H1 (cell line): ENCODE measurements at regions not wholly inside any gene's neighbourhood (a gene's known extent, or its start where the extent isn't known, plus 50 kb on each side); places are given as distances from the start of the nearest gene placed in this dataset.

Experiments
- CTCF ChIA-PET: fragments of 300-600 bp; sonication (Branson Sonifier 250); formaldehyde crosslinking; loops from one replicate; lab custom pipeline; 2021; ENCODE audit not compliant: partially characterized antibody; lab: Charles Lee
- POLR2A ChIA-PET: fragments of 300-600 bp; sonication (Branson Sonifier 250); formaldehyde crosslinking; loops from one replicate; lab custom pipeline; 2021; ENCODE audit warnings: inconsistent platforms; ENCODE audit not compliant: partially characterized antibody; lab: Charles Lee
- DNase-seq, 2 experiments: peaks; one replicate each; pipeline versions ENCODE4 v3.0.0 to v3.0.0-alpha.2; 2010 to 2022; ENCODE audit warnings: low spot score in 2 of 2, low read depth in 1 of 2, mixed read lengths in 1 of 2
- FAIRE-seq: peaks from 2 replicates; lab custom pipeline; 2011; peaks lifted over from hg19 to GRCh38; lab: Jason Lieb, UNC
- H2AFZ ChIP-seq: 2 replicates; pipeline ENCODE4 v1.8.1; 2012; ENCODE audit warnings: low read length, inconsistent platforms
- H2AK5ac ChIP-seq: 2 replicates; pipeline ENCODE4 v1.6.1; 2013; ENCODE audit warnings: low read depth, low read length
- H2BK120ac ChIP-seq: replicated peaks from 2 replicates; pipeline ENCODE3; 2013; ENCODE audit warnings: low read depth, low read length, inconsistent platforms
- H2BK12ac ChIP-seq: 2 replicates; pipeline ENCODE4 v1.6.1; 2013; ENCODE audit warnings: low read depth, low read length
- H2BK15ac ChIP-seq: 2 replicates; pipeline ENCODE4 v1.6.1; 2013; ENCODE audit warnings: low read length
- H2BK20ac ChIP-seq: 2 replicates; pipeline ENCODE4 v1.6.1; 2013; ENCODE audit warnings: low read length
- H2BK5ac ChIP-seq: 2 replicates; pipeline ENCODE4 v1.6.1; 2013; ENCODE audit warnings: low read depth, low read length
- H3K14ac ChIP-seq: 2 replicates; pipeline ENCODE4 v1.6.1; 2013; ENCODE audit warnings: inconsistent platforms; ENCODE audit not compliant: insufficient read length
- H3K18ac ChIP-seq: 2 replicates; pipeline ENCODE4 v1.6.1; 2013; ENCODE audit warnings: low read length; ENCODE audit errors: extremely low read depth
- H3K23ac ChIP-seq: 2 replicates; pipeline ENCODE4 v1.6.1; 2013; ENCODE audit warnings: inconsistent platforms; ENCODE audit not compliant: insufficient read length
- H3K23me2 ChIP-seq: 2 replicates; pipeline ENCODE4 v1.6.1; 2013; ENCODE audit warnings: low read depth, low read length
- H3K27ac ChIP-seq: 2 replicates; pipeline ENCODE4 v1.6.1; 2011; ENCODE audit warnings: low read depth, low read length, inconsistent platforms
- H3K27me3 ChIP-seq, 4 experiments: replicated peaks in 1 of 4; 1 replicate in 1 of 4; 2 replicates in 3 of 4; pipeline versions ENCODE4 v1.6.1 to v1.8.1; 2011 to 2013; ENCODE audit warnings: low read length in 3 of 4, mild to moderate bottlenecking in 3 of 4, inconsistent platforms in 2 of 4, mixed read lengths in 2 of 4, moderate library complexity in 1 of 4; ENCODE audit not compliant: control insufficient read depth in 3 of 4, insufficient read depth in 3 of 4; ENCODE audit errors: extremely low read depth in 1 of 4
- H3K36me3 ChIP-seq, 4 experiments: 2 replicates each; pipeline versions ENCODE4 v1.6.1 to v1.8.1; 2011 to 2013; ENCODE audit warnings: mild to moderate bottlenecking in 4 of 4, low read length in 3 of 4, moderate library complexity in 2 of 4, control low read depth in 1 of 4, inconsistent platforms in 1 of 4; ENCODE audit not compliant: insufficient read depth in 4 of 4, control insufficient read depth in 2 of 4
- H3K4ac ChIP-seq: replicated peaks from 2 replicates; pipeline ENCODE3; 2013; ENCODE audit warnings: low read length, low read depth, mixed read lengths, inconsistent platforms; ENCODE audit not compliant: insufficient read length
- H3K4me1 ChIP-seq, 4 experiments: replicated peaks in 1 of 4; 1 replicate in 1 of 4; 2 replicates in 3 of 4; pipeline versions ENCODE4 v1.6.1 to v1.8.1; 2011 to 2013; ENCODE audit warnings: low read length in 3 of 4, inconsistent platforms in 2 of 4, mixed read lengths in 1 of 4; ENCODE audit not compliant: insufficient read depth in 4 of 4, control insufficient read depth in 3 of 4
- H3K4me2 ChIP-seq, 2 experiments: 2 replicates each; pipeline versions ENCODE4 v1.6.1 to v1.8.1; 2011 to 2013; ENCODE audit warnings: low read depth in 2 of 2, low read length in 2 of 2, control low read depth in 1 of 2, inconsistent platforms in 1 of 2, mild to moderate bottlenecking in 1 of 2; ENCODE audit not compliant: insufficient read depth in 1 of 2
- H3K4me3 ChIP-seq, 4 experiments: fragments of 200-600, 300-600 bp in 1 of 4; sonication (generic), shearing (Covaris generic), sonication (Bioruptor Twin) in 1 of 4; 2 replicates each; pipeline versions ENCODE4 v1.5.1 to v1.8.1; 2011 to 2016; ENCODE audit warnings: low read length in 4 of 4, low read depth in 3 of 4, control low read depth in 2 of 4, inconsistent platforms in 2 of 4, mild to moderate bottlenecking in 2 of 4, mixed read lengths in 1 of 4, moderate library complexity in 1 of 4; ENCODE audit not compliant: insufficient read depth in 2 of 4; ENCODE audit errors: extremely low read depth in 1 of 4
- H3K56ac ChIP-seq: replicated peaks from 2 replicates; pipeline ENCODE3; 2013; ENCODE audit warnings: low read depth, mild to moderate bottlenecking, mixed read lengths, low read length, inconsistent platforms; ENCODE audit not compliant: insufficient read length
- H3K79me1 ChIP-seq: 2 replicates; pipeline ENCODE4 v1.6.1; 2013; ENCODE audit warnings: low read depth, low read length, control low read depth
- H3K79me2 ChIP-seq, 2 experiments: 2 replicates each; pipeline versions ENCODE4 v1.6.1 to v1.8.1; 2012 to 2013; ENCODE audit warnings: low read length in 2 of 2, mild to moderate bottlenecking in 2 of 2, inconsistent platforms in 1 of 2; ENCODE audit not compliant: insufficient read depth in 2 of 2, control insufficient read depth in 1 of 2
- H3K9ac ChIP-seq, 4 experiments: replicated peaks in 1 of 4; 1 replicate in 1 of 4; 2 replicates in 3 of 4; pipeline versions ENCODE4 v1.6.1 to v1.8.1; 2011 to 2013; ENCODE audit warnings: low read depth in 3 of 4, low read length in 3 of 4, control low read depth in 2 of 4, mild to moderate bottlenecking in 2 of 4, moderate library complexity in 2 of 4, inconsistent platforms in 1 of 4; ENCODE audit errors: extremely low read depth in 1 of 4
- H3K9me3 ChIP-seq, 2 experiments: 2 replicates each; pipeline versions ENCODE4 v1.6.1 to v1.8.1; 2012 to 2013; ENCODE audit warnings: mild to moderate bottlenecking in 2 of 2, moderate library complexity in 2 of 2, control low read depth in 1 of 2, inconsistent platforms in 1 of 2, low read depth in 1 of 2, low read length in 1 of 2, mixed read lengths in 1 of 2; ENCODE audit not compliant: insufficient read depth in 2 of 2
- H4K20me1 ChIP-seq, 2 experiments: replicated peaks in 1 of 2; 2 replicates each; pipeline versions ENCODE3 to v1.8.1; 2011 to 2013; ENCODE audit warnings: inconsistent platforms in 2 of 2, low read length in 2 of 2, mild to moderate bottlenecking in 1 of 2; ENCODE audit not compliant: insufficient read depth in 2 of 2, control insufficient read depth in 1 of 2
- H4K5ac ChIP-seq: 2 replicates; pipeline ENCODE4 v1.6.1; 2013; ENCODE audit warnings: low read length, low read depth, mixed read lengths, inconsistent platforms; ENCODE audit not compliant: insufficient read length
- H4K8ac ChIP-seq: 2 replicates; pipeline ENCODE4 v1.8.0; 2013; ENCODE audit warnings: mild to moderate bottlenecking, moderate library complexity, low read length, inconsistent platforms; ENCODE audit not compliant: insufficient read depth; ENCODE audit errors: extremely low read depth
- H4K91ac ChIP-seq: replicated peaks from 2 replicates; pipeline ENCODE3; 2013; ENCODE audit warnings: low read length, mixed read lengths, inconsistent platforms; ENCODE audit not compliant: insufficient read length
- CHD2 ChIP-seq: IDR thresholded peaks from 2 replicates; pipeline ENCODE4 v1.6.1; 2012; ENCODE audit warnings: low read length, improper control_type of control experiment
- EP300 ChIP-seq, 2 experiments: IDR thresholded peaks; 1 replicate in 1 of 2; 2 replicates in 1 of 2; pipeline ENCODE4 v1.6.1; 2011 to 2012; ENCODE audit warnings: low read depth in 2 of 2, low read length in 2 of 2, mild to moderate bottlenecking in 2 of 2, borderline replicate concordance in 1 of 2, inconsistent platforms in 1 of 2, moderate library complexity in 1 of 2
- EZH2 ChIP-seq: fragments of 200-600 bp; sonication (generic); IDR thresholded peaks from 2 replicates; pipeline ENCODE4 v1.7.1; 2012; ENCODE audit warnings: low read depth, mild to moderate bottlenecking, moderate library complexity, low read length, inconsistent platforms; ENCODE audit not compliant: severe bottlenecking
- GABPA ChIP-seq: IDR thresholded peaks from 2 replicates; pipeline ENCODE4 v1.6.1; 2011; ENCODE audit warnings: mild to moderate bottlenecking, low read length, moderate library complexity, borderline replicate concordance; ENCODE audit not compliant: insufficient read depth
- POLR2A ChIP-seq, 2 experiments: IDR thresholded peaks; 1 replicate in 1 of 2; 2 replicates in 1 of 2; pipeline ENCODE4 v1.6.1; 2011; ENCODE audit warnings: low read depth in 2 of 2, low read length in 2 of 2, mild to moderate bottlenecking in 2 of 2; ENCODE audit errors: control extremely low read depth in 1 of 2
- SP1 ChIP-seq: IDR thresholded peaks from 2 replicates; pipeline ENCODE4 v1.6.1; 2011; ENCODE audit warnings: low read depth, low read length
- TAF1 ChIP-seq: IDR thresholded peaks from 2 replicates; pipeline ENCODE4 v1.6.1; 2011; ENCODE audit warnings: mild to moderate bottlenecking, low read depth, low read length
- WGBS, 2 experiments: shearing (Covaris generic) in 1 of 2; methylation state at CpG; one replicate each; pipeline versions ENCODE4 v1.1.6 to v1.1.7; 2013 to 2015; ENCODE audit warnings: low lambda C conversion rate in 2 of 2, mixed read lengths in 2 of 2, inconsistent platforms in 1 of 2, low coverage in 1 of 2, missing lambda C conversion rate in 1 of 2; ENCODE audit not compliant: insufficient replicate concordance in 2 of 2, insufficient coverage in 1 of 2, insufficient read length in 1 of 2; ENCODE audit errors: extremely low coverage in 1 of 2, missing lambda C conversion rate in 1 of 2; 5-methylcytosine and 5-hydroxymethylcytosine counted together
- TF ChIP-seq, protein P1 (sequence below): IDR thresholded peaks from 2 replicates; pipeline ENCODE4 v1.6.1; 2011; ENCODE audit warnings: low read length, improper control_type of control experiment

DNA sequence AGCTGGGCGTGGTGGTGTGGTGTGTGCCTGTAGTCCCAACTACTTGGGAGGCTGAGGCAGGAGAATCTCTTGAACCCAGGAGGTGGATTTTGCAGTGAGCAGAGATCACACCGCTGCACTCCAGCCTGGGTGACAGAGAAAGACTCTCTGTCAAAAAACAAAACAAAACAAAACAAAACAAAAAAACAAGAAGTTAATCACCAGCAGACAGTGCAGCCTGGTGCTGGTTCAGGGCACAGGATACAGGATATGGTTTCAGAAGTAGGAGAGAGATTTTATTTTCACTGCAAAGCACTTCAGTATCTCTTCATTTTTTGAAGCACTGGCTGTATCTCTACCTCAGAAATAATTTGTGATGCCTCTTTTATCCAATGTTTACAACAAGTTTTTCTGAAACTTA is 1222.9 kb upstream of the PRKX start:
- no peak overlapping the region for H2BK120ac ChIP-seq
- 88% methylated on average over 2 of the region's 2 CpGs; no CpG with 5 or more reads in 1 of the 2 experiments for WGBS, 2 experiments
- H4K20me1 ChIP-seq, result no peaks in the 10 kb centered on the region
- no peak overlapping the region for H3K9ac ChIP-seq
- ChIA-PET POLR2A (no interaction called here), CTCF (interaction anchor here (0.6 kb wide), 1 partner anchor 666 kb away, joined by 3 read pairs; no protein-coding TSS in a partner anchor)
- no peak overlapping the region for H3K4me2 ChIP-seq
- H4K8ac ChIP-seq, result no peak overlapping the region
- TF ChIP-seq EP300 (IDR thresholded peaks at IDR 0.05; ENCODE audit: borderline replicate concordance in 1 of 2, low read depth in 2 of 2, low read length in 2 of 2) (no peak), TAF1 (no peak), CHD2 (no peak), POLR2A (IDR thresholded peaks at IDR 0.05; ENCODE audit: control extremely low read depth in 1 of 2, low read depth in 2 of 2, low read length in 2 of 2) (no peak), GABPA (no peak), SP1 (no peak), EZH2 (no peak)
- TF ChIP-seq, protein P1, sequence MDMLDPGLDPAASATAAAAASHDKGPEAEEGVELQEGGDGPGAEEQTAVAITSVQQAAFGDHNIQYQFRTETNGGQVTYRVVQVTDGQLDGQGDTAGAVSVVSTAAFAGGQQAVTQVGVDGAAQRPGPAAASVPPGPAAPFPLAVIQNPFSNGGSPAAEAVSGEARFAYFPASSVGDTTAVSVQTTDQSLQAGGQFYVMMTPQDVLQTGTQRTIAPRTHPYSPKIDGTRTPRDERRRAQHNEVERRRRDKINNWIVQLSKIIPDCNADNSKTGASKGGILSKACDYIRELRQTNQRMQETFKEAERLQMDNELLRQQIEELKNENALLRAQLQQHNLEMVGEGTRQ, result no peak
- H2BK15ac ChIP-seq, result no peak overlapping the region
- H3K23ac ChIP-seq, result no peak overlapping the region
- H3K4me3 ChIP-seq, result no peak overlapping the region
- H3K4ac ChIP-seq, result no peak overlapping the region
- H3K36me3 ChIP-seq, result no peaks in the 10 kb centered on the region
- FAIRE-seq (no peak), DNase-seq (no peak)
- no peak overlapping the region for H4K5ac ChIP-seq
- no peak overlapping the region for H2BK12ac ChIP-seq
- no peak overlapping the region for H3K56ac ChIP-seq
- no peaks in the 10 kb centered on the region for H3K27me3 ChIP-seq
- H3K9me3 ChIP-seq, result no peaks in the 10 kb centered on the region
- no peaks in the 10 kb centered on the region for H3K23me2 ChIP-seq
- H4K91ac ChIP-seq, result no peak overlapping the region
- H3K79me1 ChIP-seq, result no peaks in the 10 kb centered on the region
- no peak overlapping the region for H3K27ac ChIP-seq
- no peak overlapping the region for H2AK5ac ChIP-seq
- no peaks in the 10 kb centered on the region for H3K4me1 ChIP-seq
- H3K79me2 ChIP-seq, result no peaks in the 10 kb centered on the region
- H2AFZ ChIP-seq, result no peak overlapping the region
- no peak overlapping the region for H2BK5ac ChIP-seq
- no peak overlapping the region for H3K14ac ChIP-seq
- no peak overlapping the region for H3K18ac ChIP-seq
- no peak overlapping the region for H2BK20ac ChIP-seq
